Thyroid gland (tissue), 4 donors: ENCODE measurements at regions not wholly inside any gene's neighbourhood (a gene's known extent, or its start where the extent isn't known, plus 50 kb on each side); places are given as distances from the start of the nearest gene placed in this dataset.

Source experiments
- DNase-seq, 2 donors: peaks; one replicate each; pipeline ENCODE4 v3.0.0-alpha.2; 2019
- H3K27ac ChIP-seq, 3 donors: fragments of 200-600 bp; sonication (generic); 1 replicate in 2 of 3; 2 replicates in 1 of 3; pipeline ENCODE4 v1.5.1; 2016 to 2019; ENCODE audit warnings: mild to moderate bottlenecking in 1 of 3, moderate library complexity in 1 of 3
- H3K27me3 ChIP-seq: fragments of 200-600 bp; sonication (generic); one replicate; pipeline ENCODE4 v1.5.1; 2019
- H3K36me3 ChIP-seq, 2 donors: fragments of 200-600 bp; sonication (generic); one replicate each; pipeline ENCODE4 v1.5.1; 2016 to 2019
- H3K4me1 ChIP-seq, 2 donors: fragments of 200-600 bp; sonication (generic); one replicate each; pipeline ENCODE4 v1.5.1; 2017 to 2019
- H3K4me3 ChIP-seq, 3 donors: fragments of 200-600 bp; sonication (generic); replicated peaks in 1 of 3; 1 replicate in 2 of 3; 2 replicates in 1 of 3; pipeline ENCODE4 v1.5.1; 2016; ENCODE audit warnings: mild to moderate bottlenecking in 1 of 3
- H3K9me3 ChIP-seq: fragments of 200-600 bp; sonication (generic); one replicate; pipeline ENCODE4 v1.5.1; 2017
- POLR2A ChIP-seq, 2 donors: fragments of 450-650 bp; IDR thresholded peaks; one replicate each; pipeline ENCODE4 v1.6.1; 2017; ENCODE audit warnings: antibody characterized with exemption in 2 of 2, mild to moderate bottlenecking in 2 of 2, moderate library complexity in 1 of 2
- WGBS, 2 donors: methylation state at CpG; one replicate each; pipeline ENCODE4 v1.1.5; 2017; 5-methylcytosine and 5-hydroxymethylcytosine counted together
- intact Hi-C: fragments of 100-400 bp; cut with DNase I; formaldehyde crosslinking; loops from one replicate; pipeline ENCODE4 v1.15.1; 2023
- TF ChIP-seq, protein P1 (sequence below), 6 experiments: fragments of 200-600 bp in 3 of 6; fragments of 450-650 bp in 3 of 6; sonication (generic) in 3 of 6; IDR thresholded peaks; one replicate each; pipeline ENCODE4 v1.5.1; 2016 to 2019; ENCODE audit warnings: antibody characterized with exemption in 6 of 6, mild to moderate bottlenecking in 2 of 6, inconsistent platforms in 1 of 6, moderate library complexity in 1 of 6

GRCh38 chrX:19270727-19271126, 73.0 kb upstream of the PDHA1 start:
- WGBS, 2 donors = 89 to 91% methylated on average over 1 of the region's 1 CpG
- DNase-seq = no peak
- Histone ChIP-seq H3K36me3 (no peaks in the 10 kb centered on the region), H3K4me3 (no peak overlapping the region), H3K27ac (no peak overlapping the region), H3K27me3 (no peaks in the 10 kb centered on the region), H3K4me1 (no peaks in the 10 kb centered on the region), H3K9me3 (no peaks in the 10 kb centered on the region)
- intact Hi-C loops = no loop called here
- TF ChIP-seq, protein P1, sequence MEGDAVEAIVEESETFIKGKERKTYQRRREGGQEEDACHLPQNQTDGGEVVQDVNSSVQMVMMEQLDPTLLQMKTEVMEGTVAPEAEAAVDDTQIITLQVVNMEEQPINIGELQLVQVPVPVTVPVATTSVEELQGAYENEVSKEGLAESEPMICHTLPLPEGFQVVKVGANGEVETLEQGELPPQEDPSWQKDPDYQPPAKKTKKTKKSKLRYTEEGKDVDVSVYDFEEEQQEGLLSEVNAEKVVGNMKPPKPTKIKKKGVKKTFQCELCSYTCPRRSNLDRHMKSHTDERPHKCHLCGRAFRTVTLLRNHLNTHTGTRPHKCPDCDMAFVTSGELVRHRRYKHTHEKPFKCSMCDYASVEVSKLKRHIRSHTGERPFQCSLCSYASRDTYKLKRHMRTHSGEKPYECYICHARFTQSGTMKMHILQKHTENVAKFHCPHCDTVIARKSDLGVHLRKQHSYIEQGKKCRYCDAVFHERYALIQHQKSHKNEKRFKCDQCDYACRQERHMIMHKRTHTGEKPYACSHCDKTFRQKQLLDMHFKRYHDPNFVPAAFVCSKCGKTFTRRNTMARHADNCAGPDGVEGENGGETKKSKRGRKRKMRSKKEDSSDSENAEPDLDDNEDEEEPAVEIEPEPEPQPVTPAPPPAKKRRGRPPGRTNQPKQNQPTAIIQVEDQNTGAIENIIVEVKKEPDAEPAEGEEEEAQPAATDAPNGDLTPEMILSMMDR (IDR thresholded peaks at IDR 0.05) = no peak
- TF ChIP-seq POLR2A (IDR thresholded peaks at IDR 0.05) = no peak

- Histone ChIP-seq H3K27ac (no peak overlapping the region), H3K9me3 (no peaks in the 10 kb centered on the region), H3K36me3 (no peaks in the 10 kb centered on the region), H3K4me3 (no peak overlapping the region), H3K4me1 (no peaks in the 10 kb centered on the region), H3K27me3 (no peaks in the 10 kb centered on the region)
- no peak for DNase-seq
- no peak for TF ChIP-seq POLR2A (IDR thresholded peaks at IDR 0.05)
- TF ChIP-seq, protein P1 (IDR thresholded peaks at IDR 0.05) = no peak
- intact Hi-C loops = no loop called here
- WGBS, 2 donors = 88 to 100% methylated on average over 2 of the region's 2 CpGs
Measured at GRCh38 chrX:19272452-19272851, 71.3 kb upstream of the PDHA1 start.

DNA sequence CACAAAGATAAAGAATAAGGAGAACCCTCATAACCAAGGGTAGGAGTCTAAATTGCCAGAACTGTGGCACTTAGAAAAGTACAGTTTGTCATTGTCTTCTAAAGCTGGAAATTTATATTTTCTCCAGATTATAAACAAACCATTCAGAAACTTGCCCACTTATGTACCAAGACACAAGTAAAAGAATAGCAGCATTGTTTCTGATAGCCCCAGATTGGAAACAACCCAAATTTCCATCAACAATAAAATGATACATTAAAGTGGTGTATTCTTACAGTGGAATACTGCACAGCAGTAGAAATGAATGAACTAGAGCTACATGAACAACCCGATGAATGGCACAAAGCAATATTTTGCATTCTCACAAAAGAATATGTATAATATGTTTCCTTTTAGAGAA, 63.1 kb upstream of the PDHA1 start:
- TF ChIP-seq POLR2A (IDR thresholded peaks at IDR 0.05) = no peak
- TF ChIP-seq, protein P1 (IDR thresholded peaks at IDR 0.05) = no peak
- 97 to 100% methylated on average over 1 of the region's 1 CpG for WGBS, 2 donors
- Histone ChIP-seq H3K36me3 (no peaks in the 10 kb centered on the region), H3K4me3 (no peak overlapping the region), H3K4me1 (no peaks in the 10 kb centered on the region), H3K27ac (no peak overlapping the region), H3K9me3 (no peaks in the 10 kb centered on the region), H3K27me3 (no peaks in the 10 kb centered on the region)
- intact Hi-C loops = no loop called here
- DNase-seq = no peak

DNA sequence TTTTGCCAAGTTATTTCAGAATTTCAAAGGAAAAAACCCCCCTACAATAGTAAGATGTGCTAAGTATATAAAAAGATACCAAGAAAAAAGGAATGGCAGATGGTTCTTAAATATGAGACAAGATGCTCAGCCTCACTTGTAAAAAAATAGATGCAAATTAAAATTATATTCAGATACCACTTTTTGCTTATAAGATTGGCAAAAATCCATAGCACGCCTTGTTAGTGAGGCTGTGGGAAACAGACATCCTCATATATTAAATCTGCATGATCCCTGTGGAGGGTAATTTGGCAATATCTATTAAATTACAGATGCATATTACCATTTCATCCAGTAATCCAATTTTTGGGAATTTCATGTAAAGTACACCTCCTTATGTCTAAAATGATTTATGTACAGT, 62.5 kb upstream of the PDHA1 start:
- Histone ChIP-seq H3K36me3 (no peaks in the 10 kb centered on the region), H3K4me3 (no peak overlapping the region), H3K9me3 (no peaks in the 10 kb centered on the region), H3K27ac (no peak overlapping the region), H3K27me3 (no peaks in the 10 kb centered on the region), H3K4me1 (no peaks in the 10 kb centered on the region)
- TF ChIP-seq, protein P1 (IDR thresholded peaks at IDR 0.05) = no peak
- TF ChIP-seq POLR2A (IDR thresholded peaks at IDR 0.05) = no peak
- 85 to 94% methylated on average over 1 of the region's 1 CpG for WGBS, 2 donors
- intact Hi-C loops = no loop called here
- DNase-seq = no peak

DNA sequence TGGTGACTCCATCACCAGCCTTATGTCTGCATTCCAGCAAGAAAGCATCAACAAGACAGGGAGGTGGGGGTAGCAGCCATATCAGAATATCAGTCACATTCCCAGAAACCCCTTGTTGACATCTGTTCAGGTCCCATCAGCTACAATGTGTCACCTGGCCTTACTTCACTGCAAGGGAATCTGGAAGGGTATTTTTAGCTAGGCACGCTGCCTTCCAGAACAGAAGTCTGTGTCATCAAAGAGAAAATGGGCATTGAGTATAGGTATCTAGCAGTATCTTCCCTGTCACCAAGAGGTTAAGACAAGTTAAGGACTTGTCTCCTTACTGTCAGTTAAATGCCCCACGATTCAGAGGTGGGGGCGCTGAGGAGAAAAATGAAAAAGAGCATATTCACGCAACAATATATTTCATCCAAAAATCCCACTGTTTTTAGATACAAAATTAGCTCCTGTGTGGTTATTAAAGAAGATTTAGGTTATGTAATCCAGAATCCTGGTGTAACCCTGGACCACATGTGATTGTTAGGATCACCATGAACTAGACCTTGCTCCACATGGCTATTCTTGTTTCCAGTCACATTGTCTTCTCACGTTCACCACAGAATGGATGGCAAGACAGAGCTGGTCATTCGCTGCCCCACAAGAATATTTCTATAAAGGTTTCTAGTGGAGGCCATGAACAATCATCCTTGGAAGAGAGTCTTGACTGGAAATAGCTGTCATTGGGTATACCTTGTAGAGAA, 60.0 kb upstream of the PDHA1 start:
- no peak for TF ChIP-seq POLR2A (IDR thresholded peaks at IDR 0.05)
- TF ChIP-seq, protein P1 (IDR thresholded peaks at IDR 0.05) = no peak
- intact Hi-C loops = no loop called here

More for the DNA sequence above, 60.0 kb upstream of the PDHA1 start:
- H3K9me3 ChIP-seq = no peaks in the 10 kb centered on the region
- H3K4me1 ChIP-seq = no peaks in the 10 kb centered on the region
- no peak overlapping the region for H3K27ac ChIP-seq
- no peak overlapping the region for H3K4me3 ChIP-seq
- H3K36me3 ChIP-seq = no peaks in the 10 kb centered on the region
- no peak for DNase-seq
- 95 to 96% methylated on average over 6 of the region's 6 CpGs for WGBS, 2 donors
- H3K27me3 ChIP-seq = no peaks in the 10 kb centered on the region
